SK-N-SH treated with all-trans-retinoic acid at 6 μM for 48 hours (cell line): ENCODE measurements at regions not wholly inside any gene's neighbourhood (a gene's known extent, or its start where the extent isn't known, plus 50 kb on each side); places are given as distances from the start of the nearest gene placed in this dataset.

Experiments
- ATAC-seq: fragments of 200-7000 bp; cut with Tn5 transposase; 3 replicates; pipeline ENCODE4 v1.9.1; 2020; ENCODE audit warnings: mild to moderate bottlenecking, moderate library complexity
- ARNTL ChIP-seq: fragments of 450-650 bp; formaldehyde crosslinking; IDR thresholded peaks from 2 replicates; pipeline ENCODE4 v1.5.0; 2020; ENCODE audit warnings: low read depth, mild to moderate bottlenecking, moderate library complexity, borderline replicate concordance
- BACH2 ChIP-seq: fragments of 250-450 bp; sonication (Bioruptor Pico); IDR thresholded peaks from 2 replicates; pipeline ENCODE4 v1.9.0; 2021; ENCODE audit warnings: mild to moderate bottlenecking, borderline replicate concordance
- CSDC2 ChIP-seq: fragments of 250-450 bp; sonication (Bioruptor Pico); IDR thresholded peaks from 2 replicates; pipeline ENCODE4 v1.5.0; 2020; ENCODE audit warnings: mild to moderate bottlenecking, moderate library complexity
- OSR1 ChIP-seq: fragments of 250-450 bp; sonication (Bioruptor Pico); IDR thresholded peaks from 2 replicates; pipeline ENCODE4 v1.8.0; 2022; ENCODE audit warnings: moderate library complexity, mild to moderate bottlenecking, inconsistent platforms
- PPARA ChIP-seq: fragments of 250-450 bp; sonication (Bioruptor Pico); IDR thresholded peaks from 2 replicates; pipeline ENCODE4 v1.5.0; 2020; ENCODE audit warnings: mild to moderate bottlenecking, borderline replicate concordance
- RARB ChIP-seq: fragments of 250-450 bp; sonication (Bioruptor Pico); IDR thresholded peaks from 2 replicates; pipeline ENCODE4 v1.8.0; 2021; ENCODE audit warnings: mild to moderate bottlenecking, moderate library complexity
- SNAI2 ChIP-seq: fragments of 250-450 bp; sonication (Bioruptor Pico); IDR thresholded peaks from 2 replicates; pipeline ENCODE4 v1.5.0; 2020; ENCODE audit warnings: mild to moderate bottlenecking, moderate library complexity
- TCF4 ChIP-seq: fragments of 250-450 bp; sonication (Bioruptor Pico); IDR thresholded peaks from 2 replicates; pipeline ENCODE4 v1.8.0; 2021; ENCODE audit warnings: mild to moderate bottlenecking, moderate library complexity, borderline replicate concordance
- TOX ChIP-seq: fragments of 250-450 bp; sonication (Bioruptor Pico); IDR thresholded peaks from 2 replicates; pipeline ENCODE4 v1.8.0; 2021; ENCODE audit warnings: mild to moderate bottlenecking, moderate library complexity, borderline replicate concordance
- ZFP3 ChIP-seq: fragments of 250-450 bp; sonication (Bioruptor Pico); IDR thresholded peaks from 2 replicates; pipeline ENCODE4 v1.5.0; 2020; ENCODE audit warnings: mild to moderate bottlenecking, moderate library complexity
- ZNF565 ChIP-seq: fragments of 450-650 bp; formaldehyde crosslinking; conservative IDR thresholded peaks from 2 replicates; pipeline ENCODE4 v1.5.0; 2020; ENCODE audit warnings: low read depth, mild to moderate bottlenecking, moderate library complexity
- ZNF70 ChIP-seq: fragments of 450-650 bp; formaldehyde crosslinking; IDR thresholded peaks from 2 replicates; pipeline ENCODE4 v1.5.0; 2020; ENCODE audit warnings: mild to moderate bottlenecking, moderate library complexity
- TF ChIP-seq, protein P1 (sequence below): fragments of 250-450 bp; sonication (Bioruptor Pico); IDR thresholded peaks from 2 replicates; pipeline ENCODE4 v1.8.0; 2021; ENCODE audit warnings: low read depth, mild to moderate bottlenecking, moderate library complexity, borderline replicate concordance
- TF ChIP-seq, protein P2 (sequence below): fragments of 250-450 bp; sonication (Bioruptor Pico); IDR thresholded peaks from 2 replicates; pipeline ENCODE4 v1.5.0; 2020; ENCODE audit warnings: mild to moderate bottlenecking, moderate library complexity
- TF ChIP-seq, protein P3 (sequence below): fragments of 250-450 bp; sonication (Bioruptor Pico); IDR thresholded peaks from 2 replicates; pipeline ENCODE4 v1.5.1; 2021; ENCODE audit warnings: mild to moderate bottlenecking, moderate library complexity

DNA sequence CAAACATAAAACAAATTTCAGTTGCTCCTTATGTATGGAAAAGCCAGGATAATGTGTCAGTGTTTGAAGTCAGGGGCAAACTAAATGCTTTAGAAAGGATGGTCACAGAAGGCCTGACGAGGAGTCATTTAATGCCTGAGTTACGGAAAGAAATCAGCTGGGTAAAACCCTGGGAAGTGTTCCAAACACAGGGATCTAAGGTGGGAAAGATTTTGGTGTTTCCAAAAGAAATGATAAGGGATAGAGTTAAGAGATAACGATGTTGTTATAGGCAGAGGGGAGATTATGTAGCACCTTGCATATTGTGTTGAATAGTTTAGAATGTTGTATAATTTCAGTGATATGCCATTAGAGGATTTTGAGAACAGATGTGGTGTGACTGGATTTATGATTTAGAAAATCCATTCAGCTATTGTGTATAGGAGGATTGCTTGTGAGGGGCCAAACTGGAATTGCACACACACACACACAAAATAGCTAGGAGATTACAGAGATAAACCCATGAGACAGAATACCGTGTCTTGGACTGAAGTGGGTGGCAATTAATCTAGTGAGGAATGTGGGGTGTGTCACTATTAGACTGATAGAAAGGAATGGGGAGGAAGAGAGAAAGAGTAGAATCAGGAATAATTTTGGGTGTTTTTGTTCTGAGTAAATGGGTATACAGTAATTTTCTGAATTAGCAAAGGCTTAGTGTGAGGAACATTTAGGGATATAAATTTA lies 274.2 kb upstream of the DAB2 start (continued):
- TF ChIP-seq ZNF70, result no peak
- no peak for TF ChIP-seq SNAI2 (CRISPR knock-in tag)
- no peak for TF ChIP-seq RARB (CRISPR knock-in tag)
- TF ChIP-seq, all 23 proteins: peak for 0

DNA sequence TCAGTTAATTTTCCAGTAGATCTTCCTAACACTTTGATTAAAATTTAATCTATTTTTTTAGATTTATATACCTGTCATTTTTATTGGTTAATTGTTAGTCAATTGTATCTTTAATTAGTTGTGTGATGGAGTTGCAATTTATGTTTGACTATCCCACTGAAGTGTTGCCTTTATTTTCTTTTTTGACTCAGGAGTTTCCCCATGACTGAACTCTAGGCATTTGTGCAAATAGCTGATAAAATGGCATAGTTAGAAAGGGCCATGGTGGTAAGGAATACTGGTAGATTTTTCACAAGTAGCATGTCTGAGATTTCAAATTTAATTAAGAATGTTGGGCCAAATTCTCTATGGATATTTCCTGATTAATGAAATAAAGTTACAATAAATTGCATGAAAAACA lies 273.1 kb upstream of the DAB2 start:
- TF ChIP-seq SNAI2 (CRISPR knock-in tag), result no peak
- no peak for TF ChIP-seq RARB (CRISPR knock-in tag)
- TF ChIP-seq, protein P1, sequence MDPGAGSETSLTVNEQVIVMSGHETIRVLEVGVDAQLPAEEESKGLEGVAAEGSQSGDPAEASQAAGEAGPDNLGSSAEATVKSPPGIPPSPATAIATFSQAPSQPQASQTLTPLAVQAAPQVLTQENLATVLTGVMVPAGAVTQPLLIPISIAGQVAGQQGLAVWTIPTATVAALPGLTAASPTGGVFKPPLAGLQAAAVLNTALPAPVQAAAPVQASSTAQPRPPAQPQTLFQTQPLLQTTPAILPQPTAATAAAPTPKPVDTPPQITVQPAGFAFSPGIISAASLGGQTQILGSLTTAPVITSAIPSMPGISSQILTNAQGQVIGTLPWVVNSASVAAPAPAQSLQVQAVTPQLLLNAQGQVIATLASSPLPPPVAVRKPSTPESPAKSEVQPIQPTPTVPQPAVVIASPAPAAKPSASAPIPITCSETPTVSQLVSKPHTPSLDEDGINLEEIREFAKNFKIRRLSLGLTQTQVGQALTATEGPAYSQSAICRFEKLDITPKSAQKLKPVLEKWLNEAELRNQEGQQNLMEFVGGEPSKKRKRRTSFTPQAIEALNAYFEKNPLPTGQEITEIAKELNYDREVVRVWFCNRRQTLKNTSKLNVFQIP (CRISPR knock-in tag), result no peak
- TF ChIP-seq BACH2, result no peak
- TF ChIP-seq, protein P2, sequence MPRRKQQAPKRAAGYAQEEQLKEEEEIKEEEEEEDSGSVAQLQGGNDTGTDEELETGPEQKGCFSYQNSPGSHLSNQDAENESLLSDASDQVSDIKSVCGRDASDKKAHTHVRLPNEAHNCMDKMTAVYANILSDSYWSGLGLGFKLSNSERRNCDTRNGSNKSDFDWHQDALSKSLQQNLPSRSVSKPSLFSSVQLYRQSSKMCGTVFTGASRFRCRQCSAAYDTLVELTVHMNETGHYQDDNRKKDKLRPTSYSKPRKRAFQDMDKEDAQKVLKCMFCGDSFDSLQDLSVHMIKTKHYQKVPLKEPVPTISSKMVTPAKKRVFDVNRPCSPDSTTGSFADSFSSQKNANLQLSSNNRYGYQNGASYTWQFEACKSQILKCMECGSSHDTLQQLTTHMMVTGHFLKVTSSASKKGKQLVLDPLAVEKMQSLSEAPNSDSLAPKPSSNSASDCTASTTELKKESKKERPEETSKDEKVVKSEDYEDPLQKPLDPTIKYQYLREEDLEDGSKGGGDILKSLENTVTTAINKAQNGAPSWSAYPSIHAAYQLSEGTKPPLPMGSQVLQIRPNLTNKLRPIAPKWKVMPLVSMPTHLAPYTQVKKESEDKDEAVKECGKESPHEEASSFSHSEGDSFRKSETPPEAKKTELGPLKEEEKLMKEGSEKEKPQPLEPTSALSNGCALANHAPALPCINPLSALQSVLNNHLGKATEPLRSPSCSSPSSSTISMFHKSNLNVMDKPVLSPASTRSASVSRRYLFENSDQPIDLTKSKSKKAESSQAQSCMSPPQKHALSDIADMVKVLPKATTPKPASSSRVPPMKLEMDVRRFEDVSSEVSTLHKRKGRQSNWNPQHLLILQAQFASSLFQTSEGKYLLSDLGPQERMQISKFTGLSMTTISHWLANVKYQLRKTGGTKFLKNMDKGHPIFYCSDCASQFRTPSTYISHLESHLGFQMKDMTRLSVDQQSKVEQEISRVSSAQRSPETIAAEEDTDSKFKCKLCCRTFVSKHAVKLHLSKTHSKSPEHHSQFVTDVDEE, result no peak
- no peak for TF ChIP-seq ZFP3 (CRISPR knock-in tag)
- ATAC-seq, result no peak

DNA sequence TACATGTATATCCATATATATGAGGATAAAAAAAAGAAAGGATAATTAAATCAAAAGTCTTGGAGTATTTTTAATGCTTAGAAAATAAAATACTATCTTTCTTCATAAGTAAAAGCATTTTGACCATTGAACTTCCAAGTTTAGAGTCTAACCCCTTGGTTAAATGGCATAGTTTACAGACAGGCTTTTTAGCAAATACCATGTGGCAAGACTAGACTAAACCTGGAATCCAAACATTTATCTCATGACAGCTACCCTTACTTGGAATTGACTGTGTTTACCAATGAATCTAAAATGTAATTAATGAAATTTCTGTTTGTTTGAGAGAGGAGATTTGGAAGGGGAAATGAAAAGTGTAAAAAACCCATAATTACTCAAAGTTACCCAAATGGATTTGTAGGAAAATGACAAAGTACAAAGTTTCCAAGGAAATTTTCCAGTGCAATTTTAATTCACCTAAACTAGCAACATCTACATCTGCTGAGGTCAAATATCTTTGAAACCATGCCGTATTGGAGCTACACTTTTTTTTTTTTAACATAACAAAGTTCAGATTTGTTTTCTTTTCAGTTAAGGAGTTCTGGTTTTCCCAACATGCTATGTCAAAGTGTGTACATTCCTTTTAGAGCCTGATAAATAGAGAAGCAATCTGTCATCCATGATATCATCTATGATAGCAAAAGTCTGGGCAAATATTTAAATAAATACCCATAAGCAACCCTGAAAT lies 272.1 kb upstream of the DAB2 start:
- ATAC-seq, result no peak
- TF ChIP-seq, protein P3, sequence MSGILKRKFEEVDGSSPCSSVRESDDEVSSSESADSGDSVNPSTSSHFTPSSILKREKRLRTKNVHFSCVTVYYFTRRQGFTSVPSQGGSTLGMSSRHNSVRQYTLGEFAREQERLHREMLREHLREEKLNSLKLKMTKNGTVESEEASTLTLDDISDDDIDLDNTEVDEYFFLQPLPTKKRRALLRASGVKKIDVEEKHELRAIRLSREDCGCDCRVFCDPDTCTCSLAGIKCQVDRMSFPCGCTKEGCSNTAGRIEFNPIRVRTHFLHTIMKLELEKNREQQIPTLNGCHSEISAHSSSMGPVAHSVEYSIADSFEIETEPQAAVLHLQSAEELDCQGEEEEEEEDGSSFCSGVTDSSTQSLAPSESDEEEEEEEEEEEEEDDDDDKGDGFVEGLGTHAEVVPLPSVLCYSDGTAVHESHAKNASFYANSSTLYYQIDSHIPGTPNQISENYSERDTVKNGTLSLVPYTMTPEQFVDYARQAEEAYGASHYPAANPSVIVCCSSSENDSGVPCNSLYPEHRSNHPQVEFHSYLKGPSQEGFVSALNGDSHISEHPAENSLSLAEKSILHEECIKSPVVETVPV, result no peak

DNA sequence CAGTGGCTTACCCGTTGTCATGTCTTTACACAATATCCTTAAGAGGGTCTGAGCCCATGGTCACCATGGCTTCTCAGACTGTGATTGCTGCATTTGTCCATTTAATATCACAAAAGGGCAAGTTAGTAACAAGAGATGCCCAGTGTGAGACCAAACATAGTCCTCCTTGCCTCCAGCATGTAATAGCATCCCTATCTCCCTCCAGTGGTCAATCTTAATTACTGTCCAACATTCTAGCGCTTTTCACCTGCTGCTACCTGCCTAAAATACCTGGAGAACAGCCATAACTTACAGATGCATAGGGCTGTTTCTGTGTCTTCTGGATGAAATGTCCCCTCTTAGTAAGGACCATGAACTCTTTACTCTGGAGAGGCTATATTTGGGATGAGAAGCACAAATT lies 267.2 kb upstream of the DAB2 start:
- no peak for TF ChIP-seq OSR1 (CRISPR knock-in tag)
- no peak for TF ChIP-seq TOX (CRISPR knock-in tag)
- TF ChIP-seq, protein P2, result no peak
- TF ChIP-seq ARNTL, result no peak
- TF ChIP-seq BACH2, result no peak
- no peak for ATAC-seq

DNA sequence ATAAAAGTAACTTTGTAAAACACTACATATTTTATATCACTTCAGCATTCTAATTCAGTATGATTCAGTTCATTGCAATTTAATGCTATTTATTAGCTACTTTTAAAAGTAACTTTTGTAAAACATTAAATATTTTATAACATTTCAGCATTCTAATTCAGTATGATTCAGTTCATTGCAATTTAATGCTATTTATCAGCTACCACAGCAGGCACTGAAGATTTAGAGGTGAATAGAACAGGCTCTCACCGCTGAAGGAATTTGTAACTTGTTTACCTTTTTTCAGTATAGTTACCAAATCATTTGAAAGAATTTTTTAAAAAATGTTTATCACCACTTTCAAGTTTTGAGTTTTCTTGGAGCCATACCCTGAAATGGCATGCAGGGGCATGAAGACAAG lies 266.4 kb upstream of the DAB2 start:
- TF ChIP-seq, protein P2, result no peak
- TF ChIP-seq PPARA (CRISPR knock-in tag) (no peak), CSDC2 (CRISPR knock-in tag) (no peak), ARNTL (no peak), BACH2 (no peak), ZNF565 (CRISPR knock-in tag) (no peak), TOX (CRISPR knock-in tag) (no peak), TCF4 (CRISPR knock-in tag) (no peak), SNAI2 (CRISPR knock-in tag) (no peak)
- TF ChIP-seq, protein P3, result no peak
- ATAC-seq, result no peak
